Sigmoid colon (tissue), 4 donors: ENCODE measurements at regions not wholly inside any gene's neighbourhood (a gene's known extent, or its start where the extent isn't known, plus 50 kb on each side); places are given as distances from the start of the nearest gene placed in this dataset.

Experiments used
- EP300 ChIP-seq, 4 donors: sonication (generic); formaldehyde crosslinking; IDR thresholded peaks; one replicate each; pipeline ENCODE4 v1.6.1; 2017; ENCODE audit warnings: antibody characterized with exemption in 4 of 4
- TF ChIP-seq, protein P1 (sequence below), 4 experiments: fragments of 450-650 bp in 3 of 4; fragments of 200-600 bp in 1 of 4; IDR thresholded peaks; one replicate each; pipeline ENCODE4 v1.5.1; 2016 to 2019; ENCODE audit warnings: antibody characterized with exemption in 4 of 4, mild to moderate bottlenecking in 3 of 4, moderate library complexity in 2 of 4

DNA sequence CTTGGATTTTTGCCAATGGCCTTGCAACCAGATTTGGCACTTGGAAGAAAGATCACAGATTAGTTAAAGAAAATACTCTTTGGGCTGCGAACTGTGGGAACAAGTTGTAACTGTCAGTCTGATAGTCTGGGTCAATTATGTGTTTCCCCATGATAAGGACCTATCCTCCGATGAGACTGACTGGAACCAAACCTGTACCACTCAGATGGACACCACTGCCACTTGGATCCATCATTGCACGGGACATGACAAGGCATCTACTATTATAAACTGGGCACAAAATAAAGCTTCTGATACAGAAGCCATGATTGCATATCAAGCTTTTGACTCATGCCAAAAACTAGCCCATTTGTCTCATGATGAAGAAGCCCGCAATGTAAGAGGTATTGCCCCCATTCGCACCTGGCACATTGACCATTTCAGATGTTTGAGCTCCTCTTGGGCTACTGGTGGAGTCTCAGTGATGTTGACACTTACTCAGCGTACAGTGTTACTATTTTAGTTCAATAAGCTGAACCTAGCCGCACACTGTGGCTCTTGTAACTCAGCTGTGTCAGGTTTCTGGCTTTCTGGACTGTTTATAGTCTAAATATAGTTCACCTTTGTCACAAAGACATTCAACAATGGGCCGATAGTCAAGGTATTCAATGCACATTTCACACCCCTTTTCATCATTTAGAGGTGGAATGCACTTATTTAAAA, 179.8 kb upstream of the RBBP8 start:
- TF ChIP-seq, protein P1, sequence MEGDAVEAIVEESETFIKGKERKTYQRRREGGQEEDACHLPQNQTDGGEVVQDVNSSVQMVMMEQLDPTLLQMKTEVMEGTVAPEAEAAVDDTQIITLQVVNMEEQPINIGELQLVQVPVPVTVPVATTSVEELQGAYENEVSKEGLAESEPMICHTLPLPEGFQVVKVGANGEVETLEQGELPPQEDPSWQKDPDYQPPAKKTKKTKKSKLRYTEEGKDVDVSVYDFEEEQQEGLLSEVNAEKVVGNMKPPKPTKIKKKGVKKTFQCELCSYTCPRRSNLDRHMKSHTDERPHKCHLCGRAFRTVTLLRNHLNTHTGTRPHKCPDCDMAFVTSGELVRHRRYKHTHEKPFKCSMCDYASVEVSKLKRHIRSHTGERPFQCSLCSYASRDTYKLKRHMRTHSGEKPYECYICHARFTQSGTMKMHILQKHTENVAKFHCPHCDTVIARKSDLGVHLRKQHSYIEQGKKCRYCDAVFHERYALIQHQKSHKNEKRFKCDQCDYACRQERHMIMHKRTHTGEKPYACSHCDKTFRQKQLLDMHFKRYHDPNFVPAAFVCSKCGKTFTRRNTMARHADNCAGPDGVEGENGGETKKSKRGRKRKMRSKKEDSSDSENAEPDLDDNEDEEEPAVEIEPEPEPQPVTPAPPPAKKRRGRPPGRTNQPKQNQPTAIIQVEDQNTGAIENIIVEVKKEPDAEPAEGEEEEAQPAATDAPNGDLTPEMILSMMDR (IDR thresholded peaks at IDR 0.05): no peak
- no peak for TF ChIP-seq EP300 (IDR thresholded peaks at IDR 0.05)
